Suprapubic skin (tissue), 4 donors: ENCODE measurements at regions not wholly inside any gene's neighbourhood (a gene's known extent, or its start where the extent isn't known, plus 50 kb on each side); places are given as distances from the start of the nearest gene placed in this dataset.

ENCODE experiments used
- DNase-seq, 2 donors: peaks; one replicate each; pipeline ENCODE4 v3.0.0-alpha.2; 2019; ENCODE audit warnings: low spot score in 2 of 2
- H3K27ac ChIP-seq: fragments of 200-600 bp; sonication (generic); one replicate; pipeline ENCODE4 v1.5.1; 2019
- H3K27me3 ChIP-seq: fragments of 200-600 bp; sonication (generic); one replicate; pipeline ENCODE4 v1.5.1; 2019
- H3K36me3 ChIP-seq: fragments of 200-600 bp; sonication (generic); one replicate; pipeline ENCODE4 v1.5.1; 2019
- H3K4me1 ChIP-seq: fragments of 200-600 bp; sonication (generic); one replicate; pipeline ENCODE4 v1.5.1; 2019
- H3K4me3 ChIP-seq: fragments of 200-600 bp; sonication (generic); one replicate; pipeline ENCODE4 v1.5.1; 2019; ENCODE audit warnings: mild to moderate bottlenecking
- H3K9me3 ChIP-seq: fragments of 200-600 bp; sonication (generic); one replicate; pipeline ENCODE4 v1.5.1; 2019
- EP300 ChIP-seq: sonication (generic); formaldehyde crosslinking; IDR thresholded peaks from one replicate; pipeline ENCODE4 v1.6.1; 2017; ENCODE audit warnings: antibody characterized with exemption
- POLR2A ChIP-seq, 2 donors: fragments of 450-650 bp; IDR thresholded peaks; one replicate each; pipeline ENCODE4 v1.6.1; 2017; ENCODE audit warnings: antibody characterized with exemption in 2 of 2, mild to moderate bottlenecking in 2 of 2, moderate library complexity in 2 of 2
- POLR2AphosphoS5 ChIP-seq, 3 donors: sonication (generic); formaldehyde crosslinking; IDR thresholded peaks; one replicate each; pipeline ENCODE4 v1.6.1; 2017; ENCODE audit warnings: antibody characterized with exemption in 3 of 3
- WGBS: methylation state at CpG from one replicate; pipeline ENCODE4 v1.1.5; 2018; 5-methylcytosine and 5-hydroxymethylcytosine counted together
- TF ChIP-seq, protein P1 (sequence below), 2 donors: fragments of 200-600 bp in 1 of 2; fragments of 450-650 bp in 1 of 2; sonication (generic) in 1 of 2; IDR thresholded peaks; one replicate each; pipeline ENCODE4 v1.5.1; 2016 to 2019; ENCODE audit warnings: antibody characterized with exemption in 2 of 2, mild to moderate bottlenecking in 1 of 2, moderate library complexity in 1 of 2

DNA sequence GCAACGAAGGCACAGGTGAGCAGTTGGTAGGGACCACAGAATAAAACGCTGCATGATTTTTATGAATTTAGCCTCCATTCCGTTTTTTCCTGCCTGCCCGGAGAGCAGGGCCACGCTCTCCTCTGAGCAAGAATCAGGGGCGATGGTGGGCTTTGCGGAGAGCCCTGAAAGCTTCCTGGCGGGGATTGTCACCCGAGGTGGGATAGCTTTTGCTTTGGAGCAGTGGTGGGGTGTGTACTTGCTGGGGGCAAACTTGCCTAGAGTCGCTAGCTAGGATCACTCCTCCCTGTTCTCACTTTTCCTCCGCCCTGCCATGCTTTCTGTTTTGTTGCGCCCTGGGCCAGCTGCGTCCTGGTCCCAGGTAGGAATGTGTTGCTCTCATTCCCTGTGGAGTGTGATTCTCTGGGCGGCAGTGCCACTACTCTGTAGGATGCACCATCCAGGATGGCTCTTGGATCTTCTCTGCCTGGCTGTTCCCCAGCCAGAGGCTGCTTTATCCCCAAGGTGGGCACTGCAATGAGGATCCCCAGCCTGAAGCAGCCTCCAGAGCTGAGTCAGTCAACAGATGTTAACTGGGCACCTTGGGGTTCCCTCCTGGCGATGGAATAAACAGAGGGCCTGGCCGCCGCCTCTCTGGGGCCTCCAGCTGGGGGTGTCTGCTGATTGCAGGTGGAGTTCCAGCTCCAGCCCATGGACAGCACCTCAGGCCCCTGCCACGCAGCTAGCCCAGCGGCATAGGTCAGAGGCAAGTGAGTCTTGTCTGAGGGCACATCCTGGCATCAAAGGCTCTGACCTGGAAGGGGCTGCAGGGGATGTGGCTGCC lies 360.9 kb upstream of the TNRC6C start:
- Histone ChIP-seq H3K4me1 (peaks cover 14% of the 10 kb centered on the region), H3K4me3 (no peak overlapping the region), H3K27ac (no peak overlapping the region), H3K9me3 (no peaks in the 10 kb centered on the region), H3K36me3 (no peaks in the 10 kb centered on the region), H3K27me3 (peaks cover 7% of the 10 kb centered on the region)
- 84% methylated on average over 16 of the region's 19 CpGs for WGBS
- no peak for DNase-seq
- TF ChIP-seq EP300, result no peak
- TF ChIP-seq POLR2A (IDR thresholded peaks at IDR 0.05), result no peak
- TF ChIP-seq, protein P1, sequence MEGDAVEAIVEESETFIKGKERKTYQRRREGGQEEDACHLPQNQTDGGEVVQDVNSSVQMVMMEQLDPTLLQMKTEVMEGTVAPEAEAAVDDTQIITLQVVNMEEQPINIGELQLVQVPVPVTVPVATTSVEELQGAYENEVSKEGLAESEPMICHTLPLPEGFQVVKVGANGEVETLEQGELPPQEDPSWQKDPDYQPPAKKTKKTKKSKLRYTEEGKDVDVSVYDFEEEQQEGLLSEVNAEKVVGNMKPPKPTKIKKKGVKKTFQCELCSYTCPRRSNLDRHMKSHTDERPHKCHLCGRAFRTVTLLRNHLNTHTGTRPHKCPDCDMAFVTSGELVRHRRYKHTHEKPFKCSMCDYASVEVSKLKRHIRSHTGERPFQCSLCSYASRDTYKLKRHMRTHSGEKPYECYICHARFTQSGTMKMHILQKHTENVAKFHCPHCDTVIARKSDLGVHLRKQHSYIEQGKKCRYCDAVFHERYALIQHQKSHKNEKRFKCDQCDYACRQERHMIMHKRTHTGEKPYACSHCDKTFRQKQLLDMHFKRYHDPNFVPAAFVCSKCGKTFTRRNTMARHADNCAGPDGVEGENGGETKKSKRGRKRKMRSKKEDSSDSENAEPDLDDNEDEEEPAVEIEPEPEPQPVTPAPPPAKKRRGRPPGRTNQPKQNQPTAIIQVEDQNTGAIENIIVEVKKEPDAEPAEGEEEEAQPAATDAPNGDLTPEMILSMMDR (IDR thresholded peaks at IDR 0.05), result no peak
- TF ChIP-seq POLR2AphosphoS5 (IDR thresholded peaks at IDR 0.05), result no peak

DNA sequence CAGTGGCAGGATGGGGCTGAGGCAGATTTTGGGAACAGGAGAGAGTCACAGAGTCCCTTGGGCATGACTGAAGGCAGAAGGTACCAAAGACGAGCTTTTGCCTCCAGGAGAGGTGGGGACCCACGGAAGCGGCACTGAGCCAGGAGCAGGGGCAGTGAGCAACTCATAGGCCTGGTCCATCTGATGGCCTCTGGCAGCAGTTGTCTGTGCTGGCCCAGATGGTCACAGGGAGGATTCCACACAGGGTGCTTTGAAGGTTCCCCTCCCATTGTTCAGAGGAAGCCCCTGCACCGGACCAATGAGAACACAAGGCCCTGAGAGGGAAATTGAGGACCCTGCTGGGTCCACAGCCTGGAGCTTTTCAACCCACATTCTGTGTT lies 360.3 kb upstream of the TNRC6C start:
- Histone ChIP-seq H3K36me3 (no peaks in the 10 kb centered on the region), H3K4me1 (peaks cover 21% of the 10 kb centered on the region), H3K4me3 (no peak overlapping the region), H3K27ac (no peak overlapping the region), H3K9me3 (no peaks in the 10 kb centered on the region), H3K27me3 (peaks cover 5% of the 10 kb centered on the region)
- 73% methylated on average over 4 of the region's 4 CpGs for WGBS
- peak in 1 of 2 donors; percentile 43 for DNase-seq
- no peak for TF ChIP-seq EP300
- no peak for TF ChIP-seq POLR2AphosphoS5 (IDR thresholded peaks at IDR 0.05)
- no peak for TF ChIP-seq POLR2A (IDR thresholded peaks at IDR 0.05)
- TF ChIP-seq, protein P1 (IDR thresholded peaks at IDR 0.05), result no peak

DNA sequence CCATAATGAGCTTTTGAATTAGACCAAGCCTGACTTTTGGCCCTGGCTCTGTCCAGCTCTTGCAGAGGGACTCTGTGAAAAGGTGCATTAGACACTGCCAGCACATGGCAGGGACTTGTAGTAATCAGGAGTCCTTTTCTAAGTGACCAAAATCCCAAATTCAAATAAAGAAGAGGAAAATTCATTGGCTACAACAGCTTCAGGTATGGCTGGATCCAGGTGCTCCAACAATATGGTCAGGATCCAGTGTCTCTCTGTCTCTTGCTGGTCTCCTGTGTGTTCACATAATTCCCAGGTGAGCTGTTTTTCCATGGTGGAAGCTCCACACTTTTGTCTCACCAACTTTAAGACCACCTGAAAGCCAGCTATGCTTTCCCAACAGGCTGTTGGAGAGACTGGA lies 358.8 kb upstream of the TNRC6C start:
- no peak overlapping the region for H3K27ac ChIP-seq
- no peak overlapping the region for H3K4me3 ChIP-seq
- H3K4me1 ChIP-seq, result peaks cover 26% of the 10 kb centered on the region
- TF ChIP-seq, protein P1 (IDR thresholded peaks at IDR 0.05), result no peak
- no peak for TF ChIP-seq POLR2AphosphoS5 (IDR thresholded peaks at IDR 0.05)
- no peak for TF ChIP-seq POLR2A (IDR thresholded peaks at IDR 0.05)
- TF ChIP-seq EP300, result no peak
- no peaks in the 10 kb centered on the region for H3K9me3 ChIP-seq
- no peaks in the 10 kb centered on the region for H3K36me3 ChIP-seq
- peak in 1 of 2 donors; percentile 4 for DNase-seq
- H3K27me3 ChIP-seq, result peaks cover 3% of the 10 kb centered on the region

DNA sequence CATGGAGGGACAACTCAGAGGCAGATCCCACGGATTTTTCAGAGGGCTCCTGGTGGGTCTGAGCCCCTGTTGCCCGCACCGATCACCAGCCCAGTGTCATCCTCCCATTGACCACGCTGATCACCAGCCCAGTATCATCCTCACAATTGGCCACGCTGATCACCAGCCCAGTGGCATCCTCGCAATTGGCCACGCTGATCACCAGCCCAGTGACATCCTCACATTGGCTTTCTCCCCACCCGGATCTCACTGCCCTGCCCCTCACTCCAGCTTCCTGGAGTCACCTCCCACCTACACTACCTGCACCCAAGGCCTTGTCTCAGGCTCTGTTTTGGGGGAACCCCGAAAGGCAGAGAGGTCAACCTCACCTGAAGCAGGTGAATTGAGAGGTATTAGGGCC lies 358.2 kb upstream of the TNRC6C start:
- peak overlapping the region; percentile 87 for H3K27ac ChIP-seq
- 95% methylated on average over 9 of the region's 9 CpGs for WGBS
- no peak for TF ChIP-seq POLR2A (IDR thresholded peaks at IDR 0.05)

DNA sequence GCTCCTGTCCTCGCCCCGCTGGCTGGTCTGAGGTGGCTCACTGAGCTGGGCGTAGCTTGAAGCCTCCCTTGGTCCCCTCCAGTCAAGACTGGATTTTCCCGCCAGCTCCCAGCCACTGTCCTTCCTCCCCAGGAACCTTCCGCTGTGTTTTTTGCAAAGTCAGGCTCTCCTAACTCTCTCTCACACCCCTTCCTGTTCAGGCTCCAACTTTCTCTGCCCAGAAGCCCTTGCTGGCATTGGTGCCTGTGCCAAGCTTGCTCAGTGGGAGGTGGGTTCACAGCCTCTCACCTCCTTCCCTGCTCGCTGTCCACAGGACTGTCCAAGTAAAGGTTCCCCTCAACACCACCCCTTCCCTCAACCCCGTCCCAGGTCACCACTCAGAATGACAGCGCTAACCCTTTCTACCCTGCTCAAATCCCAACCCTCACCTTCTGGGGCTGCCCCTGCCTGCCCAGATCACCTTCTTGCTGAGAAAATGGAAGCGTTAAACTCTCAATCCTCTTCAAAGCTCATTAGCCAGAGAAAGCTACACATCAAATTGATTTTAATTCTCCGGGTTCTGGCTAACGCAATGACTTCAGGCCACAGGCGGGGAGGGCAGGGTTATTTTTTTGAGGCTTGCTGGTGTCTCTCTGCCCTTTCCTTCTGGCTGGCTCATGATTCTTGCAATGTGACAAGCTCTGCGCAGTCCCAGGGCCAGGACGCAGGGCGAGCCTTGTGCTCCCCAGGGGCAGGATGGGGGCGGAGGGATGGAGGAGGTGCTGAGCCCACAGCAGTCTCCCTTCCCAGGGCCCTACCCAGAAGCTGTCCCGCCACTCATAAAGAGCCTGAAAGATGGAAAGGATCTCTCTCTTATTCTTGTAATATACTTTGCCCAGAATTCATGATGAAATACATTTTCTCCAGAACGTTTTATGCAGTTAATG lies 357.2 kb upstream of the TNRC6C start:
- no peak for TF ChIP-seq POLR2A (IDR thresholded peaks at IDR 0.05)
- Histone ChIP-seq H3K4me3 (no peak overlapping the region), H3K27me3 (no peaks in the 10 kb centered on the region), H3K9me3 (no peaks in the 10 kb centered on the region), H3K4me1 (peaks cover 26% of the 10 kb centered on the region), H3K27ac (peak overlapping the region; percentile 87), H3K36me3 (no peaks in the 10 kb centered on the region)
- 61% methylated on average over 18 of the region's 18 CpGs for WGBS
- peak in 1 of 2 donors; percentile 85 for DNase-seq

More for the DNA sequence above, 358.2 kb upstream of the TNRC6C start:
- Histone ChIP-seq H3K27me3 (peaks cover 3% of the 10 kb centered on the region), H3K9me3 (no peaks in the 10 kb centered on the region), H3K36me3 (no peaks in the 10 kb centered on the region), H3K4me3 (no peak overlapping the region), H3K4me1 (peaks cover 26% of the 10 kb centered on the region)
- DNase-seq, result peak in 1 of 2 donors; percentile 57
